A673 (cell line): ENCODE measurements at regions not wholly inside any gene's neighbourhood (a gene's known extent, or its start where the extent isn't known, plus 50 kb on each side); places are given as distances from the start of the nearest gene placed in this dataset.

Experiments used
- BruUV-seq: library from RNA; stranded (reverse); fragments of 400-500 nt; replicated peaks from 2 replicates; lab custom pipeline; 2021; lab: Mats Ljungman, UMichigan
- CTCF ChIA-PET: fragments of 300-600 bp; sonication (Branson Sonifier 250); formaldehyde crosslinking; loops from one replicate; lab custom pipeline; 2022; ENCODE audit warnings: antibody characterized with exemption; lab: Charles Lee
- POLR2A ChIA-PET: fragments of 300-600 bp; sonication (Branson Sonifier 250); formaldehyde crosslinking; loops from one replicate; lab custom pipeline; 2022; ENCODE audit warnings: antibody characterized with exemption; ENCODE audit not compliant: low non-redundant PET; lab: Charles Lee
- DNase-seq: peaks from one replicate; pipeline ENCODE4 v3.0.0-alpha.2; 2015; ENCODE audit warnings: low spot score
- H3K27ac ChIP-seq: fragments of 200-600 bp; sonication (generic); 2 replicates; pipeline ENCODE4 v1.5.1; 2016; ENCODE audit warnings: mixed run types, low read depth, mild to moderate bottlenecking, mixed read lengths, antibody characterized with exemption, low read length; ENCODE audit not compliant: poor library complexity, severe bottlenecking
- H3K27me3 ChIP-seq: fragments of 200-600 bp; sonication (generic); replicated peaks from 2 replicates; pipeline ENCODE4 v1.6.1; 2017; ENCODE audit warnings: mixed run types, low read depth, mild to moderate bottlenecking, mixed read lengths, antibody characterized with exemption, low read length; ENCODE audit not compliant: insufficient read depth, poor library complexity
- H3K36me3 ChIP-seq: fragments of 200-600 bp; sonication (generic); 2 replicates; pipeline ENCODE4 v1.6.1; 2016; ENCODE audit warnings: mixed run types, mild to moderate bottlenecking, mixed read lengths, antibody characterized with exemption, low read length; ENCODE audit not compliant: insufficient read depth, poor library complexity, severe bottlenecking
- H3K4me1 ChIP-seq: fragments of 200-600 bp; sonication (generic); 2 replicates; pipeline ENCODE4 v1.6.1; 2017; ENCODE audit warnings: mixed run types, mild to moderate bottlenecking, mixed read lengths, antibody characterized with exemption, low read length; ENCODE audit not compliant: insufficient read depth, poor library complexity, severe bottlenecking
- H3K4me3 ChIP-seq: fragments of 200-600 bp; sonication (generic); 2 replicates; pipeline ENCODE4 v1.5.1; 2016; ENCODE audit warnings: low read depth, mixed run types, mild to moderate bottlenecking, mixed read lengths, low read length; ENCODE audit not compliant: poor library complexity, severe bottlenecking
- H3K9me3 ChIP-seq: fragments of 200-600 bp; sonication (generic); 2 replicates; pipeline ENCODE4 v1.6.1; 2016; ENCODE audit warnings: mixed run types, low read depth, mild to moderate bottlenecking, mixed read lengths, antibody characterized with exemption, low read length; ENCODE audit not compliant: poor library complexity, severe bottlenecking
- CTCF ChIP-seq: fragments of 300-800, 200-600 bp; sonication (generic); conservative IDR thresholded peaks from 2 replicates; pipeline ENCODE4 v1.5.1; 2017; ENCODE audit warnings: low read depth, mild to moderate bottlenecking, antibody characterized with exemption, low read length, moderate library complexity, mixed read lengths
- EZH2 ChIP-seq: fragments of 200-600 bp; sonication (generic); IDR thresholded peaks from 2 replicates; pipeline ENCODE4 v1.6.1; 2017; ENCODE audit warnings: borderline replicate concordance, low read depth, mild to moderate bottlenecking, mixed read lengths, antibody characterized with exemption, low read length; ENCODE audit not compliant: poor library complexity, severe bottlenecking
- intact Hi-C: fragments of 100-400 bp; cut with micrococcal nuclease; formaldehyde crosslinking; loops from one replicate; pipeline ENCODE4 v1.10.0; 2022; ENCODE audit not compliant: unreplicated experiment

GRCh38 chr4:188904617-188905016 lies 765.4 kb downstream of the TRIML1 start:
- H3K36me3 ChIP-seq = no peaks in the 10 kb centered on the region
- BruUV-seq = no TSS peak
- intact Hi-C loops = no loop called here

GRCh38 chr4:188905248-188905647 lies 766.0 kb downstream of the TRIML1 start:
- Histone ChIP-seq H3K27ac (no peak overlapping the region), H3K4me1 (no peaks in the 10 kb centered on the region), H3K4me3 (no peak overlapping the region), H3K9me3 (no peaks in the 10 kb centered on the region), H3K36me3 (no peaks in the 10 kb centered on the region), H3K27me3 (peaks cover 53% of the 10 kb centered on the region)
- CTCF ChIA-PET = no interaction called here
- POLR2A ChIA-PET = no interaction called here
- no peak for DNase-seq
- BruUV-seq = no TSS peak
- intact Hi-C loops = no loop called here
- no peak for TF ChIP-seq CTCF
- TF ChIP-seq EZH2 = no peak

More at GRCh38 chr4:188904617-188905016, 765.4 kb downstream of the TRIML1 start:
- ChIA-PET POLR2A (no interaction called here), CTCF (no interaction called here)
- Histone ChIP-seq H3K4me3 (no peak overlapping the region), H3K9me3 (no peaks in the 10 kb centered on the region), H3K27ac (no peak overlapping the region), H3K27me3 (peaks cover 58% of the 10 kb centered on the region), H3K4me1 (no peaks in the 10 kb centered on the region)
- no peak for TF ChIP-seq EZH2
- no peak for TF ChIP-seq CTCF
- no peak for DNase-seq

- intact Hi-C loops = no loop called here
- Histone ChIP-seq H3K4me3 (no peak overlapping the region), H3K9me3 (no peaks in the 10 kb centered on the region), H3K36me3 (no peaks in the 10 kb centered on the region), H3K27ac (no peak overlapping the region), H3K27me3 (peaks cover 33% of the 10 kb centered on the region), H3K4me1 (no peaks in the 10 kb centered on the region)
- no peak for DNase-seq
- BruUV-seq = no TSS peak
- TF ChIP-seq CTCF (no peak), EZH2 (no peak)
- POLR2A ChIA-PET = no interaction called here
- CTCF ChIA-PET = no interaction called here
These were observed 772.0 kb downstream of the TRIML1 start for GRCh38 chr4:188911199-188911598.
